ENCODE measurements at regions not wholly inside any gene's neighbourhood (a gene's known extent, or its start where the extent isn't known, plus 50 kb on each side); places are given as distances from the start of the nearest gene placed in this dataset.

DNA sequence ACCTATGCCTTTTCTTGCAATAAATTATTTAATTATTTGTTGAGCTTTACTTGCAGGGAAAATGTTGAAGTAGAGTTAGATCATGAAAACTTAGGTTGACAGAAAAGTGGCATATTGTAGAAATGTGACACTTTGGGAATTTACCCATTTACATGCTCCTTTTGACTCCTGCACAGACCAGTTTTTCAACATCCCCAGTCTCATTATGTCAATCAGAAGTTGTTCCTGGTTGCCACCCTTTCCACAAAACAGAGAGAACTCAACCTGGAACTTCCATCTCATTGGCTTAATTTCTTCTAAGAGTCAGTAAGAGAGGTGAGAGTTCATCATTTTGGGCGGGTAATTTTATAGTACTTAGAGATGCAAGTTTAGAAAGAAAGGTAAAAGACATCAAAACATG is 284.6 kb upstream of the ANKRD50 start:
- Histone ChIP-seq H3K4me3 (ENCODE audit: low read depth, low read length, poor library complexity, severe bottlenecking) (no peak overlapping the region), H3K36me3 (ENCODE audit: insufficient read depth, low read length, poor library complexity, severe bottlenecking) (no peaks in the 10 kb centered on the region), H3K27ac (ENCODE audit: low read depth, low read length, poor library complexity, severe bottlenecking) (no peak overlapping the region), H3K27me3 (replicated peaks; ENCODE audit: insufficient read depth, low read depth, low read length, poor library complexity) (no peaks in the 10 kb centered on the region), H3K4me1 (ENCODE audit: insufficient read depth, low read length, poor library complexity, severe bottlenecking) (no peaks in the 10 kb centered on the region), H3K9me3 (ENCODE audit: low read depth, low read length, poor library complexity, severe bottlenecking) (no peaks in the 10 kb centered on the region)
- no peak for DNase-seq (ENCODE audit: low spot score)
- intact Hi-C loops (cut with micrococcal nuclease; ENCODE audit: unreplicated experiment), result no loop called here
- TF ChIP-seq, protein P1, sequence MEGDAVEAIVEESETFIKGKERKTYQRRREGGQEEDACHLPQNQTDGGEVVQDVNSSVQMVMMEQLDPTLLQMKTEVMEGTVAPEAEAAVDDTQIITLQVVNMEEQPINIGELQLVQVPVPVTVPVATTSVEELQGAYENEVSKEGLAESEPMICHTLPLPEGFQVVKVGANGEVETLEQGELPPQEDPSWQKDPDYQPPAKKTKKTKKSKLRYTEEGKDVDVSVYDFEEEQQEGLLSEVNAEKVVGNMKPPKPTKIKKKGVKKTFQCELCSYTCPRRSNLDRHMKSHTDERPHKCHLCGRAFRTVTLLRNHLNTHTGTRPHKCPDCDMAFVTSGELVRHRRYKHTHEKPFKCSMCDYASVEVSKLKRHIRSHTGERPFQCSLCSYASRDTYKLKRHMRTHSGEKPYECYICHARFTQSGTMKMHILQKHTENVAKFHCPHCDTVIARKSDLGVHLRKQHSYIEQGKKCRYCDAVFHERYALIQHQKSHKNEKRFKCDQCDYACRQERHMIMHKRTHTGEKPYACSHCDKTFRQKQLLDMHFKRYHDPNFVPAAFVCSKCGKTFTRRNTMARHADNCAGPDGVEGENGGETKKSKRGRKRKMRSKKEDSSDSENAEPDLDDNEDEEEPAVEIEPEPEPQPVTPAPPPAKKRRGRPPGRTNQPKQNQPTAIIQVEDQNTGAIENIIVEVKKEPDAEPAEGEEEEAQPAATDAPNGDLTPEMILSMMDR (conservative IDR thresholded peaks at IDR 0.05; ENCODE audit: low read depth, low read length), result no peak
- TF ChIP-seq EZH2 (IDR thresholded peaks at IDR 0.05; ENCODE audit: borderline replicate concordance, low read depth, low read length, poor library complexity, severe bottlenecking), result no peak
- BruUV-seq (replicated peaks), result no TSS peak
- CTCF ChIA-PET, result no interaction called here
- POLR2A ChIA-PET (ENCODE audit: low non-redundant PET), result no interaction called here

DNA sequence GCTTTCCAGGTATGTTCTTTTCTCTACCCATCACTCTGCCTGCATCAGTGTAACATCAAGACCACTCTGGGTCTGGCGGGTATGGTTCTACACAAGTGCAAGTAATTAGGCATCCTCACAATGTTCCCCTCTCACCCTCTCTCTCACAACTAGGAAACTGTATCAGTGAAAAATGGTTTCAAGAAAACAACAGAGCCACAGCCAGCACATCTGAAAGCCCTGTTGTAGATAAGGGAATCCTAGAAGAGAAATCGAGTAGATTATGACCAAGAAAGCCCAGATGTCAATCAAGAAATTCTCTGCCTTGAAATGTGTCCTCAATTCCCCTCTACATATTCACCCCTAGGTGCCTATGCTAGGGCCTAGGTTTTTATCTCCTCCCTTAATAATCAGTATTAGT is 281.3 kb upstream of the ANKRD50 start:
- H3K9me3 ChIP-seq (ENCODE audit: low read depth, low read length, poor library complexity, severe bottlenecking), result no peaks in the 10 kb centered on the region
- DNase-seq (ENCODE audit: low spot score), result no peak
- ChIA-PET CTCF (no interaction called here), POLR2A (ENCODE audit: low non-redundant PET) (no interaction called here)
- H3K36me3 ChIP-seq (ENCODE audit: insufficient read depth, low read length, poor library complexity, severe bottlenecking), result no peaks in the 10 kb centered on the region
- H3K4me3 ChIP-seq (ENCODE audit: low read depth, low read length, poor library complexity, severe bottlenecking), result no peak overlapping the region
- intact Hi-C loops (cut with micrococcal nuclease; ENCODE audit: unreplicated experiment), result no loop called here
- BruUV-seq (replicated peaks), result no TSS peak
- TF ChIP-seq, protein P1 (conservative IDR thresholded peaks at IDR 0.05; ENCODE audit: low read depth, low read length), result no peak
- TF ChIP-seq EZH2 (IDR thresholded peaks at IDR 0.05; ENCODE audit: borderline replicate concordance, low read depth, low read length, poor library complexity, severe bottlenecking), result no peak
- H3K4me1 ChIP-seq (ENCODE audit: insufficient read depth, low read length, poor library complexity, severe bottlenecking), result peaks cover 5% of the 10 kb centered on the region
- no peaks in the 10 kb centered on the region for H3K27me3 ChIP-seq (replicated peaks; ENCODE audit: insufficient read depth, low read depth, low read length, poor library complexity)
- H3K27ac ChIP-seq (ENCODE audit: low read depth, low read length, poor library complexity, severe bottlenecking), result no peak overlapping the region

DNA sequence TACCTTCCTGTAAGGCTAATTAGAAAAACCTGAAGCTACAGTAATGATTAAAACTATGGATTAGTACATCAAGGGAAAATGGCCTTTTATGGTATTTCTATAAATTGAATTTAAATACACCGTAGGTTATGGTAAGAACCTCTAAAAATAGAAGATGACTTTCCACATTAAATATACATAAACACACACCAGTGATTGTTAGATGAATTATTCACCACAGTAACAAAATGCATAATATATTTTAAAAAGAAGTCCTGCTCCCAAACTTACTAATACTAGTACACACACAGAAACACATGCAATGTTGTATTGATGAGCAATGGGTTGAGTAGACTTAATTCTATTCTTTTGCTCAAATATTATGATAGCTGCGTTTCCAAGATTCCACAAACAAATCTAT is 277.9 kb upstream of the ANKRD50 start:
- CTCF ChIA-PET, result no interaction called here

More for the DNA sequence above, 277.9 kb upstream of the ANKRD50 start:
- Histone ChIP-seq H3K36me3 (ENCODE audit: insufficient read depth, low read length, poor library complexity, severe bottlenecking) (no peaks in the 10 kb centered on the region), H3K4me3 (ENCODE audit: low read depth, low read length, poor library complexity, severe bottlenecking) (no peak overlapping the region), H3K27me3 (replicated peaks; ENCODE audit: insufficient read depth, low read depth, low read length, poor library complexity) (no peaks in the 10 kb centered on the region), H3K27ac (ENCODE audit: low read depth, low read length, poor library complexity, severe bottlenecking) (no peak overlapping the region), H3K9me3 (ENCODE audit: low read depth, low read length, poor library complexity, severe bottlenecking) (no peaks in the 10 kb centered on the region), H3K4me1 (ENCODE audit: insufficient read depth, low read length, poor library complexity, severe bottlenecking) (peaks cover 5% of the 10 kb centered on the region)
- TF ChIP-seq, protein P1 (conservative IDR thresholded peaks at IDR 0.05; ENCODE audit: low read depth, low read length), result no peak
- no peak for TF ChIP-seq EZH2 (IDR thresholded peaks at IDR 0.05; ENCODE audit: borderline replicate concordance, low read depth, low read length, poor library complexity, severe bottlenecking)
- no TSS peak for BruUV-seq (replicated peaks)
- intact Hi-C loops (cut with micrococcal nuclease; ENCODE audit: unreplicated experiment), result no loop called here
- POLR2A ChIA-PET (ENCODE audit: low non-redundant PET), result no interaction called here
- no peak for DNase-seq (ENCODE audit: low spot score)

Measured in A673 (cell line).